ENCODE measurements at regions not wholly inside any gene's neighbourhood (a gene's known extent, or its start where the extent isn't known, plus 50 kb on each side); places are given as distances from the start of the nearest gene placed in this dataset.
"Not testable (repeated sequence)": the region's sequence is repeated elsewhere in the genome, so short reads cannot be mapped to it uniquely, and the experiment has no call there.

DNA sequence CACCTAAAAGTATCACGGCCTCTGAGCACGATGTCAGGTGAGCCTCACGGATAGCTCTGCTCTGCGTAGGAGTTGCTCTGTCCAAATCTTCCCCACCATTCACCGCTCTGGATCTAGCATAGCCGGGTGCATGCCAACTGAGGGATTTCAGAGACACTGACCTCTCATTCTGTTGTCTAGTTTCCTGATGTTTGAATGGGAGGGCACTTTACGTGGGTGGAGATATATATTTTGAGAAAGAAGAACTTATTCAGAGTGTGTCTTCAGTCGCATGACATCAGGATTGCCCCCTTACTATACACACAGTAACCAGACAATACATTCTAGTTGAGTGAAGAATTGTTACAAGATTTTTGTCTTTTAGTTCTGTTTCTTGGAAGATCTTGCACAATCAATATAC lies 96.5 kb upstream of the CITED2 start:
- no peak for DNase-seq (ENCODE audit: low read depth)

DNA sequence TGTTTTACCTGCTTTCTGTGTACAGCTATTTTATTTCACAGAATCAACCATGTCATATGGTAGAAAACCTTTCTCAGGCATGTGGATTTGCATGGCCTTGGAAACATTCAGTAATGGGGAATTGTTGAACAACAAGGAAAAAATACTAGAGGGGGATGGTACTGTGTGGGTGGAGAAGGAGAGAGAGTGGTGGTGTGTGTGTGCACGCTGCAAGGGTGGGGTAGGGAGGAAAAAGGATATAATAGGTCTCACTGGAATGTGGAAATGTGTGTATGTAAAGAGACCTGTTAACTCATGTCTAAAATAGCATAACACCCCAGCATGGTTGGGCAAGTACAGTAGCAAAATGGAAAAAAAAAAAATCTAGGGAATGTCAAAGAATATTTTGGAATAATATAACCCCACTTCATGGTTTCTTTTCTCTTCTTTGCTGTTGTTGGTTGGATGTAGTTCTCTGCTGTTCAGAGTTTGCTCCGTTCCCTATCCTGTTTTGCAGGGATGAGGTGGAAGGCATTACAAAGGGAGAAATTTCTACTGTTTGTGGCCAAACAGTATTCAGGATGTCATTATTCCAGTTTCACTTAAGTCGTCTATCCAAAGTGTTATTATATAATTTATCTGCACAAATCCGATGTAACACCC lies 93.9 kb upstream of the CITED2 start:
- no peak for DNase-seq (ENCODE audit: low read depth)

DNA sequence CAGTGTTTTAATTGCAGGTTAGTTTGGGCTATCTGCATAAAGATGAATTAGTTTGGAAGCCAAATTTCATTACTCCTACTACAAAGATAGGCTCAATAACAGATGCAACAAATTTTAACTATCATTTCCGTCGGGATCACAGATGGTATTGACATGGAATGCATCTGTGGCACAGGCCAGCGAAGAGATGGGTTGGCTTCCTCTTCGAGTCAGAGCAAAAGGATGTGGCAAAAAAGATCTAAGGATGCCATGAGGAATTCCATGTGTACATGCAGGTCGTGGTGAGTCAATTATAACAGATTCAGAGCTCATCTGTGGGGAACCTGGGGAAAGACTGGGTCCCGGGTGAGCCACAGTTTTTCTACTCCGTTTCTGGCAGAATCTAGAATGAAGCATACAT lies 83.0 kb upstream of the CITED2 start:
- no peak for DNase-seq (ENCODE audit: low read depth)

DNA sequence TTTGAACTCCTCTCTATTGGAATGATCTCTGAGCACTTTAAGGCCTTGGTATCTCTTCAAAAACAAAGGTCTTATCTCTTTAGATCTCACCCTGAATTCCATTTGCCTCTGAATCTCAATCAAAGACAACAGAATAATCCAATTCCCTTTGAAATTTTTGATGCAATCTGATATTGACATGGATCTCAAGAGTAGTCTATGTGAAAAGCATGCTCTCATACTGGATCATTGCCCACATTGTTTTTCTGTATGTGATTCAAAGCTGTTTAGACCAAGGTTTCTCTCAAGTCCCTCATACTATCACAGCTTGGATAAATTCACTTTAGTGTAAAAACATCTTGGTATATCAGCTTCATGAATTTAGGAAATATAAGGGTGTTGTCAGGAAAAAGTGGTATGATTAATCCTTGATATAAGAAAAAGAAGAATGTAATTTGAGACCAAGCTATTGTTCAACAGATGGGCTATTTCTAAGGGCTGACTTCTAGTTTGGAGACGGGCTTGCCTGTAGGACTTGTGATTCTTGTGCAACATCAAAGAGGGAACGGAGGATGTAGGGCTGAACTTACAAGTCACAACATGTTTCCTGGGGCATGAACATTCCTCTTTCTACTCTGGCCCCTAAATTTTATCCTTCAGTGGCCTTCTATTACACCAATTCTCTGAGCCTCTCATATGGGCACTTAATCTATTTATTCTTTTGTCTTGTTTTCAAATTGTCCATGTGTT lies 77.9 kb upstream of the CITED2 start:
- DNase-seq (ENCODE audit: low read depth), result no peak

DNA sequence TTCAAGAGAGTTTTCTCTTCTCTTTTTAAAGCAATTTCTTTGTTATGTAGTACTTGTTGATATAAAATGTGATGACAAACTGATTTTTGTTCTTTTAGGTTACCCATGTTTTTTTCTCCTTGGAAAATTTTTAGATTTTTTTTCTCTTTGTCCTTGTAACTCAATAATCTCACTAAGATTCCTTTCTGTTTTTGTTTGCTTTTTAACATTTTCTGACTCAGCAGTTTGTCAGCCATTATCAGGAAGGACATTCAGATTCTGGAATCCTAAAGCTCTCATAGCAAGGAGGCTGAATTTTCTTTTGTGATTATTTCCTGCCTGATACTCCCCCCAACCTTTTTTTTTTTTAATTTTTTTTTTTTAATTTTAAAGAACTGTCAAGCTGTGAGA lies 75.2 kb upstream of the CITED2 start:
- no peak for DNase-seq (ENCODE audit: low read depth)

DNA sequence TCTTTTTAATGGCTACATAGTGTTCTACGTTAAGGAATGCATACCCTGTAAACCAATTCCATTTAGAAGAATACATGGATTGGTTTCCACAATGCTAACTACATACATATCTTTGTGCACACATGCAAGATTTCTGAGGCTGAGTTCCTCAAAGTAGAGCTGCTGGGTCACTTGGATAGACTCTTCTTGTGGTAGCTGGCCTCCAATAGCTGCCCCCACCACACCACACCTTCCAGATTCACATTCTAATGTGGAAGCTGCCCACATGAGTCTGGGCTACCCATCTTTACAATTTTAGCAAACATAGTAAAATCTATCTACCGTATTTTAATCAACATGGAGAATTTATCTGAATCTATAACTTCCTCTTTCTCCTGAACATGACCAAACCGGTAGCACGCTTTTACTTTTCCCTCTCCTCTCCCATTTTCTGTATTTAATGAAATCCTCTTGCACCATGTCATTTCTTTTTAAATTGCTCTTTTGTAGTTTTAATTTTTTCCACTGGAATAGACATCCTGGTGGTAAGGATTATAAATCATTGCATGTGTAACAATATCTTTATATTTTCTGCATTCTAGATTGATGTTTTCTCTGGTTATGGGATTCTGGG lies 74.7 kb upstream of the CITED2 start:
- no peak for DNase-seq (ENCODE audit: low read depth)

DNA sequence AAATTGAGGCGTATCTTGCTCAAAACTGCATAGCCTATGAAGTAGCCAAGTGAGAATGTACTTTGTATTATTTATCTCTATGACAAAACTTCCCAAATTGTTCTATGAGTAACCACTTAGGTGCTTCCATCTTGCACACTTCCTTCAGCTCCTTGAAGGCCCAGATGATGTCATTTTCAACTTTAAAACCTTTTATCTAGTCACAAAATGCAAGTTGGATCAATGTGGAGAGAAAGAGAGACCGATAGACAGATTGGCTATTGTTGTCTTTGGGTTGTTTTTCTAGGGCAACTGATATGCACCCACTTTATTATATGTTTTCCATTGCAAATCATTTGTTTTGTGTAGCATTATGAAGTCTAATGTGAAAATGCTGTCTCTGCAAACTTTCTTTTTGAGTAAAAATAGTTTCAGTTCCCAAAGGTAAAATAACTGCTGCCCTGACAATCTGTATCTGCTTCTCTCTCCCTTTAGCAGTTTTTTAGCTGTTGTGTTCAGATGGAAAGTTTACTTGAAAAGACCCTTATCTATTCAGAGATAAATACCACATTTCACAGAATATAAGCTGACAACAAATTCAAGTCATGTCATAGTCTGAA lies 73.7 kb upstream of the CITED2 start:
- no peak for DNase-seq (ENCODE audit: low read depth)

DNA sequence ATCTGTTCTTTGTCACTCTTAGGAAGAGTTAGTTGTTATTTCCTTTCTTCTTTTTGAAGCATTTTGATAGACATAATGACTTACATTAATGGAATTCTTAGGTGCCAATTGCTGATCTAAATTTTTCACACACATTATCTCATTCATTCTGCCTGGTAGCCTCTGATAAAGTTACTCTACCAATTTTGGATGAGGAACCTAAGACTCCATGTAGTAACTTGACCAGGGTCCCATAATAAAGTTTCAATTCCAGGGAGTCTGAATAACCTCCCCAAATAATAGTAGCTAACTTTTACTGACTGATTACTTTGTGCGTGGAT lies 73.2 kb upstream of the CITED2 start:
- DNase-seq (ENCODE audit: low read depth), result no peak

DNA sequence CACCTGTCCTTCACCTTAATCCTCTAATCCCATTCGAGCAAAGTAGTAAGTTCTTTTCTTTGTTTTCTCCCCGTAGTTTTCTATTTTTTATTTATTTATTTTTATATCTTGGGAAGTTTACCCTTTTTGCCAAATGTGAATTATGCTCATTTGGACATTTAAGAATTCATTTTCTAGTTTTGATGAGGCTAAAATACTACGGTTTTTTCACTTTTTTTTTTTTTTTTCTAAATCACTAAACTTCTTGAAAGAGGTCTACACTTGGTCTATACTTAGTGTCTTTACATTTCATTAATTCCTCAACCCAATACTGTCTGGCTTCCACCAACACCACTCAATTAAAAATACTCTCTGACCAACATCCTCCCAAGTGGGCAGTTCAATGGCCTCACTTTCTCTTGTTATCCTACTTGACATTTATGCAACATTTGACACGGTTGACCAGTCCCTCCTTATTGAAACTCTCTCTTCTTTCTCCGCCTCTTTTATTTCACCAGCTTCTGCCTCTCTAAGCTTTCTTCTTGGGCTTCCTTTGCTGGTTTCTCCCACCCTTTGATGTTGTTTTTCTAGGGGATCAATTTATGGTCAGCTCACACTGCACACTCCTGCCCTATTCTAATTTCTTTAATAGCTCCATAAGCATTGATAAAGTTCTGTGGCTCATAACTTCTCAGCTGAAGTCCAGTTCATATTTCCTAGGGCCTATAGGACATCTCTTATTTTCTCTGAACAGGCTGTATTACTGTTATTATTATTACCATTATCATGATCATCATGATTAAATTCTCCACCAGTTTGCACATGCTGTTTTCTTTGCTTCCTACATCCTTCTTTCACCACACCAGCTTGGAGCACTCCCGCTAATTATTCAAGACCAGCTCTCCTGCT lies 72.6 kb upstream of the CITED2 start:
- no peak for DNase-seq (ENCODE audit: low read depth)

DNA sequence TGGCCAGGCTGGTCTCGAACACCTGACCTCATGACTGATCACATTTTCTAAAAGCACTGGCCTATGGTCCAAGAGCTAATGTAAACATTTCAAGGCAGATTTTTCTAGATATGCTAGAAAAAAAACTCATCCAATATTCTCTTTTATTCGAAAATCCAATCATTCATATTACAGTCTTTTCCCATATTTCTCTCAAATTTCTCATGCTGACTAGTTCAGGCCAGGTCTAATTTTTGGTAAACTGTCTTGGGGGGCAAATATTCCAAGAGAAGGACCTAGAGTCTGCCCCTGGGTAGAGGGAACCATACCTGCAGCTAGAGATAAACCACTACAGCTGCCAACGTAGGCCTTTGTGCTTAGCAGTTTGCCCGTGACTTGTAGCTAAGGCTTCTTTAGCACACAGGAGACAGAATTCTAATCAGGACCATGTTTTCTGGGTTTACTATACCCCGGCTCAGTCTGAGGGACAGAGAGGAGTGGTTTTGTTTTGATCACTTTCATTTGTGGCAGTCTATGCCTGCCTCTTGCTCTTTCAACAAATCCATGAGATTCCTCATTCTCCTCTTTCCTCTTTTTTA lies 71.8 kb upstream of the CITED2 start:
- no peak for DNase-seq (ENCODE audit: low read depth)

DNA sequence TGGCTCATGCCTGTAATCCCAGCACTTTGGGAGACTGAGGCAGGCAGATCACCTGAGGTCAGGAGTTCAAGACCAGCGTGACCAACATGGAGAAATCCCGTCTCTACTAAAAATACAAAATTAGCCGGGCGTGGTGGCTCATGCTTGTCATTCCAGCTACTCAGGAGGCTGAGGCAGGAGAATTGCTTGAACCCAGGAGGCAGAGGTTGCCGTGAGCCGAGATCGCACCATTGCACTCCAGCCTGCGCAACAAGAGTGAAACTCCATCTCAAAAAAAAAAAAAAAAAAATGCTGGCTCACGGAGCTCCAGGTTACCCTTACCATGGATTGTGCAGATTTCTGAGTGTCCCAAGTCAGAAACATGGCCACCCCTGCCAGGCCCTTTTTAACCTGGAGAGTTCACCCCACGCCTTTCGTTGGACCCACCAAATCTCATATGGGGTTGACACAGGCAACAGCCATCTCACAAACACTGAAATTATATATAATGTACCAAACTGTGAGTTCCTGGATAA lies 69.9 kb upstream of the CITED2 start:
- DNase-seq (ENCODE audit: low read depth), result not testable (repeated sequence)

DNA sequence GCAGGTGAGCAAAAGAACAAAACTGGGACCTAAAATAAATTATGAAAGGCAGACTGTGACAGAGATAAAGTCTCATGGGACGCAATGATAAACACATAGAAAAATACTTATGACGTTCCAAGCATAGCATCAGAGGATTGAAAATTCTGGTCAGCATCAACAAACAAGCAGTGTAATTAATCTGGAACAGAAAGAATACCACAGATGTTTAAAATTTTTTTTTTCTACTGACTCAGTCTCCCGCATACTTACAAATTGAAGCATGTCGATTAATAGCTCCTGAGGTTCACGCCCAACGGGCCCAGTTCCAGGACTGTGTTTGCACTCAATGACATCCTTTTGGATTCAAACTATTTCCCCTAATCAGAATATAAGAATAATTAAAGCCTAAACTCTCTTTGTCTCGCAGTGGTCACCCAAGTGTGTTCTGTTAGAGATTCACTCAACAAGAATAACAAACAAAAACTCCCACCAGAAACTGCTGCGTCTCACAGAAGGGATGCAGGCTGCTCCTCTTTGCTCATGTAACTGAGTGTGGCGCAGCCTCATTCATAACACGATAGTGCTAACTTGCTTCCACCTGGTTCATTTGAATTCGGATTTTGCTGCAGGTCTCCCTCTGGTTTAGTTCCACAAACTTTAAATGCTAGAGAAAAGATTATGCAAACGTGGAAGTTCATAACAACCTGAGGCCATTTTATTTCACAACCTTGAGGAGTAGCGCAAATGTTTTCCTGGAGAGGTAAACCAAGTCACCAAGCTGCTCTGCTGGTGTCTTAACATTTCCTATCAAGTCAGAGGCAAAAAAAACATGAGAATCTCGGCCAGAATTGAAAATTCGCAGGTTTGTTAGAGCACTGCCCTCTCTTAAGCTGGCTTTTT lies 69.0 kb upstream of the CITED2 start:
- DNase-seq (ENCODE audit: low read depth), result no peak

DNA sequence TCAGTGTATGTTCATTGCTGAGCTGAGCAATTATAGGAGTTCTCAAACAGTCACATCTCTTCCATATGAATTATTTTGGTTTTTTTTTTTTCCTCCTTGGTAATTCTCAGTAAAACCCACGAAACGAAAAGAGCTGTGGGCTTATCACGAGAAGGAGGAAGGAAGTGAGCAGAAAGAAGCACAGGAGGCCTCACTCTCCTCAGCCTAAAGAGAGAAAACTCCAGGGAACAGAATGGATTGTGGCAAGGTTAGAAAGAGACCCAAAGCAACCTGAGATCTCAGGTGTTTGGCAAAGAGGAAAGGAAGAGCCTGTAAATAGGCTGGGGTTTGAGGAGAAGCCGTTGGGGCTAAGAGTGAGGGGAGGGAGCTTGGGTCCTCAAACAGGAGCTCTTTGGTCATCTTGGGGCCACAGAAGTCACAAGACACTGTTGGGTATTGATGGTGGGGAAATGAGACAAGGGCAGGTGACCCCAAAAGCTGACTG lies 67.8 kb upstream of the CITED2 start:
- no peak for DNase-seq (ENCODE audit: low read depth)

DNA sequence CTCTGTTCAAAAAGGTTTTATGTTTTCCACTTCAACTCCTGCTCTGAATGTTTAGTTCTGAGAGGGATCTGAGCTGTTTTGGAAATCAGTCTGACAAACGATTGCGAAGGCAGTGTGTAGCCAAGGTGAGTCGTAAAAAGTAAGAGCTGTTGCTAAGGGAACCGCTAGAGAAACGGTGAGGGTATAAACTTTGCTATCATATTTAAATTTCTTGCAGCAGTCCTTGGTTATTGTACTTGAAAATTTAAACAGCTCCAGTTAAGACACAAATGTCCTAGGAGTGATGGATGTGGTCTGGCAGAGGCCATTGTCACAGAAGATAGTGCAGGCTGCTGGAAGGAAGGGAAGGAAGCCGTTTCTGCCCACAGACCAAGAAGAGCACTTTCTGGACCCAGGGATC lies 64.9 kb upstream of the CITED2 start:
- no peak for DNase-seq (ENCODE audit: low read depth)

DNA sequence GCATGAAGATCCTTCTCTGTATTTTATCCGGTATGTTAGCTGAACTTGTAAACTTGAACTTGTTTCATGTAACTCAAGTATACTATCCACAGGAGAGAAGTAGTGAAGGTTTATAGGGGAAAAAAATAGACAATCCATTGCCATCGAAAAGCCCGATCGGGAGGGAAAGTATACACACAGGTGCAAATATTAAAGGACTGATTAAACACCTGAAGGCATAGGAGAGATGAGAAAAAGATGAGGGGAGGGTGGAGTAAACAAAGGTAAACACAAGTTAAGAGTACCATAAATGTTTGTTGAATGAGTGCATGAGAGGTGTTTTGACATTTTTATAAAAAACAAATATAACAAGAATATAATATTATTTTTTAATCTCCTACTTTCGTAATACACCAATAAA lies 64.3 kb upstream of the CITED2 start:
- no peak for DNase-seq (ENCODE audit: low read depth)

DNA sequence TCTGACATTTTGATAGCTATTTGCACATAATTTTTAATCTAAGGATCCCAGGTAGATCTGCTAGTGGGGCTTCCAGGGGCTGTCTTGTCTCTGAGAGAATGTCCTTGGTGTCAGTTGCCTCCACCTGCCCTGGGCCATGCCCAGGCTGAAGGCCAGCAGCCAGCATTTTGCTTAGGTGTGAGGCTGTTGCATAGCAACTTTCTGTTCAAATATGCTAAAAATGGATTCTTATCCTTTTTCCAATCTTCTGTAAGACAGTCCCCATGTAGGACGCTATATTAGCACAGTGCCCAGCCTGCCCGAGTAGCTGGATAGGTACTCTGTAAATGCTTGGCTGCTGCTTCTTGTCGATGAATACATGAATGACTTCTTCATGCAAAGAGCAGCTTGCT lies 62.5 kb upstream of the CITED2 start:
- no peak for DNase-seq (ENCODE audit: low read depth)

DNA sequence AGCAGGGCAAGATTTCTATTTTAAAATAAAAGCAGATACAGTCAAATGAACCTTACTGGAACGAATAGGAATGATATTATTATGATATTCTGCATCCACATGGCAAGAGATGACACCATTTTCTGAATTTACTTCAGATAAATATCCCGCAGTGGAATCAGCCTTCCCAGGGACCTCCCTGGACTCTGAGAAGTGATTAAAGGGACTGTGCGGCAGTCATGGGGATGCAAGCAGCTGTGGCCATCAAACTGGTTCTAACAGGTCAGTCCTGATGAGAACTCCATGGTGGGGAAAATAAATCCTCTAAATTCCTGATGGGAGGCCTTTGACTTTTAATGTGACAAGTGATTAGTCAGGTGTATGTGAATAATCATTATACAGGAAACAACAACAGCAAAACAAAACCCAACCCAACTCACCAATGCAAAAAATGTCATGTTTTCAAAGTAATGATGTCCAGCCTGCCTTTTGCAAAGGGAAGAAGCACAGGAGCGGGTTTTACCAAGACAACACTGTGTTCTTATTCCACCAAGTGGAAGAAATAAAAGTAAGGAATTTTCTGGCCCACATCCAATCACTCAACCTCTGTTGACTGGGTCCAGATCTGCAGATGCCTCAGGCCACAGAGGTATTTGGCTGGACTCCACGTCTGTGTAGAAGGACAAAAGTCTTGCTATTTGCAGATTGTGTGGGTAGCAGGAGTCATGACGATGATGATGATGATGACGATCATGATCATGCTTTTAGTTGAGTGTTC lies 61.9 kb upstream of the CITED2 start:
- no peak for DNase-seq (ENCODE audit: low read depth)

DNA sequence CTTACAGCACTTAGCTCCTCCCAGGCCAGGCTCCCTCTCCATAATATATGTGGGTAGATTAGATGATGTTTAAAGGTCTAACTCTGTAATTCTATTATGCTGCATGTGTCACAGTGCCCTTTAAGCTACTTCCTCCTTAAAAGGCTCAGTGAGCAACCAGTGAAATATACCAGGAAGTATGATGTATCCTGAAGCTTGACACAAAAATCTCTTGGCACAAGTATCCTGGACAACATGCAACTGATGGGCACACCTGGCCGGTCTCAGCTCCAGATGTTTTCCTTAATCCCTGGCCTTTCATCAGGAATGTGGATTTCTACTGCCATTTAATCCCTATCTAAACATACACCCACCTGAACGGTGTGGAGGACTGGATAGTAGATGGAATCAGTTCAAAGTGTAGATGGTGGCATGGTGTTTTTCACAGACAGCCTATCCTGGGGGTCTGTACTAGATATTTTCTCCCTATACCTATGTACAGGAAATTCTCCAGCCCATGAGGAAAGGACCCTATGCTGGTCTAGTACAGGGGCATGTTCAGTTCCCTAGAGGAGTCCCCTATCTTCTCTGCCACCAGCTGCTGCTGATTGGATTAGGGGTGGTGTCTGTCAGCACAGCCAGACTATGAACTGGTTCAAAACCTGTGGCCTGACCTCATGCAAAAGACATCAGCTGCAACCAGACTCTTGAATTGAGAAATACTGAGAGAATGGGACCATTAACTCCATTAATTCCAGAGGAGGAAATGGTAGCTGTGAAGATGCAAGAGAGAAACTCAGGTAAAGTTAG lies 59.4 kb upstream of the CITED2 start:
- no peak for DNase-seq (ENCODE audit: low read depth)

DNA sequence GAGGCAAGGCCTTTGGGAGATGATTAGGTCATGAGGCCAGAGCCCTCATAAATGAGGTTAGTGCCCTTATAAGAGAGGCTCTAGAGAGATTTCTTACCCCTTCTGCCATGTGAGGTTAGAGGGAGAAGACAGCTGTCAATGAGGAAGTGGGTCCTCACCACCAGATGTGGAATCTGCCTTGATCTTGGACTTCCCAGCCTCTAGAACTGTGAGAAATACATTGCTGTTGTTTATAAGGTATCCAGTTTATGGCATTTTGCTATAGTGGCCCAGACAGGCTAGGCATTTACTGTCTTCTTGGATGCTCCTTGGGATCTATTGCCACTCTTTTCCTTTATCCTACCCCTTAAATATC lies 57.1 kb upstream of the CITED2 start:
- DNase-seq (ENCODE audit: low read depth), result no peak
